HG03571 (cell line): ENCODE measurements at regions not wholly inside any gene's neighbourhood (a gene's known extent, or its start where the extent isn't known, plus 50 kb on each side); places are given as distances from the start of the nearest gene placed in this dataset.

Experiments used
- ATAC-seq: cut with Tn5 transposase; IDR thresholded peaks from one replicate; pipeline ENCODE4 v1.9.1; 2021; ENCODE audit not compliant: unreplicated experiment

DNA sequence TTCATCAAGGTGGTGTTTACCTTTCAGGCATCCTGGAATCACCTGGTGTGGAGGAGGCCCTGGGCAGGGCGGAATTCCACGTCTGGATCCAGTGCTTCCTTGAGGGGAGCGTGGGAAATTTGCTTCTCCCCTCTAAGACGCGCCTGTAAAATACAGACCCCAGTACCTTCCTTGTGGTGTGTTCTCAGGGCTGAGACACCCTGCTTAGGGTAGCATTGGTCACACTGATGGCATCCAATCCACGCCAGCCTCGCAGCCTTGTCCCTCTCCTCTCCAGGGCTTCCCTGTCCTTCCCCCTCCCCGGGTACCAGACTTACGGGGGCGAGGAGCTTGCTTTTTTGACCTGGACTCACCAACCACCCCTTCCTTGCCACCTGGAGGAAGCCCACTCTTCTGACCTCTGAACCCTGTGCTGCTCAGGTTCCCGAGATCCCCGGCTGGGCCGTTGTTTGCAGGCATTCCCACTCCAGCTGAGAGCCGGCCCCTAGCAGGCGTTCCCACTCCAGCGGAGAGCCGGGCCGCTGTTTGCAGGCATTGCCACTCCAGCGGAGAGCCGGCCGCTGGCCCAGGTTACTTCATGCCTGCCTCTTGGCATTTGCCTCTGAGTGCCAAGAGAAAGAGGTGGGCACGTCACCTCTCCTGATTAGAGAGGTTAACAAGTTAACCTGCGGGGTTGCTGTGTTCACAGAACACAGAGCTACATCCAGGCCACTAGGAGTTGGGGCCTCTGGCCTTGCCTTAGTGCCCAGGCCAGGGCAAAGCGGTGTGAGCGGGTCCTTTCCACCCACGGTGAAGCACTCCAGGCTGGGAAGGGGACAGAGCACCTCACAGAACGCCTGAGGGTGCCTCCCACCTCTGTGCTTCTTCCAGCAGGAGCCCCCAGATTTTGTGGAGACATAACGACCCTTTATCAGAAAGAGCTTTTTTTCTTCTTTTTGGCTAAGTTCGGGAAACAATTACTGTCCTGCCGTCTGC is 254.0 kb upstream of the PPP2R2D start:
- ATAC-seq = no peak

DNA sequence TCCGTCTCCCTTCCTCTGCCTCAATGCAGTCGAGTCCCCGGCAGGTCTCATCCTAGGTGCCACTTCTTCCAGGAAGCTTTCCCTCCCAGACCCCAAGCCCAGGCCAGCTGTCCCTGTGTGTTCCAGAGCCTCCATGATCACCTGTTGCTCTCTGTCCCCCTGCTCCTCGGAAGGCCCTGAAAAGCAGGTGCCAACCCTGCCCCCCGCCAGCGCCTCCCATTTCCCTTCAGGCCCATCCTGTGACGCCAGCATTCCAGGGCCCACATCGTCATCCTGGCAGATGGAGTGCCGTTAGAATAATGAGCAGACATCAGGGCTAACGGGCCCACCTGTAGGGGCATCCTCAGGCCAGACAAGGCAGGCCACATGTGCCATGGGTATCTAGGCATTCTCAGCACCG is 253.0 kb upstream of the PPP2R2D start:
- ATAC-seq = no peak

- no peak for ATAC-seq
Measured at GRCh38 chr10:131648386-131649020, 252.3 kb upstream of the PPP2R2D start.

- no peak for ATAC-seq
Measured at GRCh38 chr10:131649617-131650016, 251.2 kb upstream of the PPP2R2D start.

- ATAC-seq = no peak
Measured at GRCh38 chr10:131650169-131650705, 250.6 kb upstream of the PPP2R2D start.

DNA sequence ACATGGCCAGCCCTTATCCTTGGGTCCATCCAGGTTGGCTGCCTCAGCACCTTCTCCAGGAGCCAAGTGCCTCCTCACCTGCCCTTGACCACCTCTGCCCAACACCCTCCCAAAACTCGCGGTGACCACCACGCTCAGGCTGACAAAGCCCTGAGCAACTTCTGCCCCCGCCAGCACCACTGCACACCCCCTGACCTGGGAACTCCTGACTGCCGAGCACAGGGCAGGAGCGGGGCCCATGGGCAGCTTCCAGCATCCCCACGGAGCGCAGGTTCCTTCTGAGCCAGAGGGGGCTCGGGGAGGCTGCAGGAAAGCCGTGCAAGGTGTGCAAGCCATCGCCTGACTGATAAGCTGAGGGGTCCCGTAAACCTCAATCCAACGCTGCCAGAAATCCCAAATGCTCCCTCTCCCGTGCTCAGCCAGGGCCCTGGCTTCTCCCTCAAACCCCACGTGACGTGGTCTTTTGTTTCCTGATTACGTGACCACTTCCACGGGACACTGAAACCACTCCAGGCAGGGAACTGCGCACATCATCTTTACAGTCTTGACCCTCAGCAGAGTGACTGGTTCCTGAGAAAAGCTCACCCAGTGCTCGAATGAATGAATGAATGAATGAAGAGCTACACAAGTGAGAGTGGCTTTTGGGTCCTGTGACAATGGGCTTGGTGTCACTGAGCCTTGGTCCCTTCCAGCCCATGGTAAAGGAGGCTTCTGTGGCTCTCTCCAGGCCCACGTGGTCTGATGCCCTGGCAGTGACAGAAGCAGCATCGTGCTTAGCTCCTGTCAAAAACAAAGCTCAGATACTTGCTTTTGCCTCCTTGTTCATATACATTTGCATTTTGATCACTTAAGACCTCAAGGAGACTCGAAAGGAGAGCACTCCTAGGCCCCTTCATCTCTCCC is 249.8 kb upstream of the PPP2R2D start:
- no peak for ATAC-seq

DNA sequence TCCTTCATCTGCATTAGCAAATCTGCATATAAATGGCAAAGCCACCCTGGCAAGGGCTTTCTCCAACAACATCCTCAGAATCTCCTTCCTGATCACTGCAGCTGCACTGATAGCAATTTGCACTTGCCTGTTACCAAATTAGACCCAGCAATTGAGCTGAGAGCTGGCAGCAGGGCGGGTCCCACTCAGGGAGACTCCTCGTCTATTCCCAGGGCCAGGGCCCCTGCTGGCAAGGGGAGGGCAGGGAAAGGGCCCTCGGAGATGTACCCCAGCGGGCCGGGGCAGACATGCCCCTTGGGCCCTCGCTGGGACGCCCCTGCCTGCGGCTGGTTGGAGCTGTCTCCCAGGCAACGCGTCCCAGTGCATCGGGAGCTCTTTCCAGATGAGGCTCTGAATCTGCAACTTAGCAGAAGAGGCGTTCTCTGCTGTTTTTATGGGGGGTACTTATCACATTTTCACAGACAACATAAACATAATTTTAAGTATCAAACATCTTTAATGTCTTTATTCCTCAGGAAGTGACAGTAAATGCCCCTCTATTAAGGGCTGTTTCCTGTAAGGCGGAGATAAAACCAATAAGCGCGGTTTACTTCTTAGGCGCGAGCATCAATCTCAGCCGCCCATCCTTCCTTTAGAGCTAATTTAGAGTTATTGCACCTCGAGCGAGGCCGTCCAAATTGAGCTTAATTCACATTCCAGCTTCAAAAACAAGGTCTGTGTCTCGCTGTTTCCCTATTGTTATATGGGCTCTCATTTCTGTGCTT is 249.0 kb upstream of the PPP2R2D start:
- ATAC-seq = no peak

- no peak for ATAC-seq
Measured at GRCh38 chr10:131652438-131653139, 248.2 kb upstream of the PPP2R2D start.

- ATAC-seq = no peak
Measured at GRCh38 chr10:131653140-131653539, 247.7 kb upstream of the PPP2R2D start.

- no peak for ATAC-seq
Measured at GRCh38 chr10:131653554-131654470, 247.0 kb upstream of the PPP2R2D start.

- no peak for ATAC-seq
Measured at GRCh38 chr10:131654471-131655087, 246.2 kb upstream of the PPP2R2D start.

- no peak for ATAC-seq
Measured at GRCh38 chr10:131655101-131655849, 245.5 kb upstream of the PPP2R2D start.

- no peak for ATAC-seq
Measured at GRCh38 chr10:131656009-131656408, 244.8 kb upstream of the PPP2R2D start.

GRCh38 chr10:131656431-131656841 is 244.4 kb upstream of the PPP2R2D start:
- no peak for ATAC-seq

DNA sequence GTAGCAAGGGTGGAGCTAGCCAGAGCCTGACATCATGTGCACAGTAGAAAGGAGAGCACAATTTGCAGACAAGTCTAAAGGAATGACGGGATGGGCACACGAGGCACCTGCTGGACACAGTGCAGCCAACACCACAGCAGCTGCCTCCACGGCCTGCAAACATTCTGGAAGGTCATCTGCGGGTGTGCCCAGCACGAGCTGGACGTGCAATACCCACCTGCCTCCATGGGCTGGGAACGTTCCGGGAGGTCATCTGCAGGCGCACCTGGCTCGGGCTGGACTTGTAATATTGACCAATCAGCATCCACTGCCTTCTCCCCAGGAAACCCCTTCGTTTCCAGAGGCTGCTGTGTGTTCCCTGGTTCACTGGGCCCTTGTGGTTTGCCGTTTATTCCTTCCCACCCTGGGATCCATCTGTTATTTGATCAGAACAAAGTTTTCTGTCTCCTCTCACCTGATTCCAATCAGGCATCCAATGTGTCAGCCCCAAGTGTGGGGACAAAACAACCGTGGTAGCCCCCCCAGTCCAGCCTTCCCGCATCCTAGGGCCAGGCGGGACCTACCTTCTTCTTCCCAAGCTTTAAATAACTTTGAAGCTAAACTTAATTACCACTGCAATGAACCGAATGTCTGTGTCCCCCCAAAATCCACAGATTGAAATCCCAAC is 243.4 kb upstream of the PPP2R2D start:
- no peak for ATAC-seq

- ATAC-seq = no peak
Measured at GRCh38 chr10:131657985-131658330, 242.8 kb upstream of the PPP2R2D start.
